ENCODE measurements at regions not wholly inside any gene's neighbourhood (a gene's known extent, or its start where the extent isn't known, plus 50 kb on each side); places are given as distances from the start of the nearest gene placed in this dataset.

DNA sequence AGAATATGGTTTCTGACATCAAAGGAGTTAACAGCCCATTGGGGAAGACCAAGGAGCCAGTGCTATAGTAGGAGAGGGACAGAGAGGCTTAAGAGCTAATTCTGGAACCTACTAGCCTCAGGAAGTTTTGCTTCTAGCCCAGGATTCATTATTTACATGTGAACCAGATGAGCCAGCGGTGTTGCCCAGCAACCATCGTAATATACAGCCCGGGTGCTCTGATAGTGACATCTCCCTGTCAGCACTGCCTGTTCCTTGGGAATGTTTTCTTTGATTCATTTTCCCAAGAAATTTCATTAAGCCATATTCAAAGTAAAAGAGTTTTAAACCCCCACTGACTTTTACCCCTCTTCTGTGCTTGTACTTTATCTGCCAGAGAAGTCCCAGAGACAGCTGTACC is 217.4 kb upstream of the ADAMTSL1 start (continued):
- TF ChIP-seq, protein P1, sequence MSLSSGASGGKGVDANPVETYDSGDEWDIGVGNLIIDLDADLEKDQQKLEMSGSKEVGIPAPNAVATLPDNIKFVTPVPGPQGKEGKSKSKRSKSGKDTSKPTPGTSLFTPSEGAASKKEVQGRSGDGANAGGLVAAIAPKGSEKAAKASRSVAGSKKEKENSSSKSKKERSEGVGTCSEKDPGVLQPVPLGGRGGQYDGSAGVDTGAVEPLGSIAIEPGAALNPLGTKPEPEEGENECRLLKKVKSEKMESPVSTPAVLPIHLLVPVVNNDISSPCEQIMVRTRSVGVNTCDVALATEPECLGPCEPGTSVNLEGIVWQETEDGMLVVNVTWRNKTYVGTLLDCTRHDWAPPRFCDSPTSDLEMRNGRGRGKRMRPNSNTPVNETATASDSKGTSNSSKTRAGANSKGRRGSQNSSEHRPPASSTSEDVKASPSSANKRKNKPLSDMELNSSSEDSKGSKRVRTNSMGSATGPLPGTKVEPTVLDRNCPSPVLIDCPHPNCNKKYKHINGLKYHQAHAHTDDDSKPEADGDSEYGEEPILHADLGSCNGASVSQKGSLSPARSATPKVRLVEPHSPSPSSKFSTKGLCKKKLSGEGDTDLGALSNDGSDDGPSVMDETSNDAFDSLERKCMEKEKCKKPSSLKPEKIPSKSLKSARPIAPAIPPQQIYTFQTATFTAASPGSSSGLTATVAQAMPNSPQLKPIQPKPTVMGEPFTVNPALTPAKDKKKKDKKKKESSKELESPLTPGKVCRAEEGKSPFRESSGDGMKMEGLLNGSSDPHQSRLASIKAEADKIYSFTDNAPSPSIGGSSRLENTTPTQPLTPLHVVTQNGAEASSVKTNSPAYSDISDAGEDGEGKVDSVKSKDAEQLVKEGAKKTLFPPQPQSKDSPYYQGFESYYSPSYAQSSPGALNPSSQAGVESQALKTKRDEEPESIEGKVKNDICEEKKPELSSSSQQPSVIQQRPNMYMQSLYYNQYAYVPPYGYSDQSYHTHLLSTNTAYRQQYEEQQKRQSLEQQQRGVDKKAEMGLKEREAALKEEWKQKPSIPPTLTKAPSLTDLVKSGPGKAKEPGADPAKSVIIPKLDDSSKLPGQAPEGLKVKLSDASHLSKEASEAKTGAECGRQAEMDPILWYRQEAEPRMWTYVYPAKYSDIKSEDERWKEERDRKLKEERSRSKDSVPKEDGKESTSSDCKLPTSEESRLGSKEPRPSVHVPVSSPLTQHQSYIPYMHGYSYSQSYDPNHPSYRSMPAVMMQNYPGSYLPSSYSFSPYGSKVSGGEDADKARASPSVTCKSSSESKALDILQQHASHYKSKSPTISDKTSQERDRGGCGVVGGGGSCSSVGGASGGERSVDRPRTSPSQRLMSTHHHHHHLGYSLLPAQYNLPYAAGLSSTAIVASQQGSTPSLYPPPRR (CRISPR knock-in tag; IDR thresholded peaks at IDR 0.05; ENCODE audit: borderline replicate concordance) = no peak
- no peak for TF ChIP-seq ZNF197 (CRISPR knock-in tag; IDR thresholded peaks at IDR 0.05; ENCODE audit: low read depth)
- no peak for TF ChIP-seq STAG1 (CRISPR knock-in tag; IDR thresholded peaks at IDR 0.05; ENCODE audit: borderline replicate concordance)
- no peak for TF ChIP-seq ESRRA (IDR thresholded peaks at IDR 0.05; ENCODE audit: borderline replicate concordance, low read depth)
- no peak for TF ChIP-seq CHD4 (IDR thresholded peaks at IDR 0.05; ENCODE audit: insufficient read depth, insufficient replicate concordance, low read depth, low read length, poor library complexity, severe bottlenecking)
- TF ChIP-seq FOXK1 (CRISPR knock-in tag; IDR thresholded peaks at IDR 0.05; ENCODE audit: borderline replicate concordance) = no peak

All from K562 (cell line).